ENCODE measurements at regions not wholly inside any gene's neighbourhood (a gene's known extent, or its start where the extent isn't known, plus 50 kb on each side); places are given as distances from the start of the nearest gene placed in this dataset.

GRCh38 chr12:93256256-93256969, 121.3 kb upstream of the NUDT4 start:
- TF ChIP-seq CTCF (IDR thresholded peaks at IDR 0.05) (no peak), POLR2A (IDR thresholded peaks at IDR 0.05) (no peak)

Measured in uterus (tissue), 2 donors.